ENCODE measurements at regions not wholly inside any gene's neighbourhood (a gene's known extent, or its start where the extent isn't known, plus 50 kb on each side); places are given as distances from the start of the nearest gene placed in this dataset.

- TF ChIP-seq CTCF (IDR thresholded peaks at IDR 0.05 in 8 of 11, conservative IDR thresholded peaks at IDR 0.05 in 3 of 11) (no peak), POLR2A (IDR thresholded peaks at IDR 0.05) (no peak), POLR2AphosphoS5 (IDR thresholded peaks at IDR 0.05) (no peak)
Measured at GRCh38 chr11:97854877-97855276, 1165.9 kb upstream of the CNTN5 start.
